B cell (primary cell): ENCODE measurements at regions not wholly inside any gene's neighbourhood (a gene's known extent, or its start where the extent isn't known, plus 50 kb on each side); places are given as distances from the start of the nearest gene placed in this dataset.

Experiments
- EZH2 ChIP-seq: IDR thresholded peaks from 2 replicates; pipeline ENCODE4 v1.6.1; 2012; ENCODE audit warnings: borderline replicate concordance, low read depth, mild to moderate bottlenecking, moderate library complexity, low read length; ENCODE audit not compliant: insufficient read depth, poor library complexity, severe bottlenecking
- TF ChIP-seq, protein P1 (sequence below): fragments of 200-600 bp; IDR thresholded peaks from one replicate; pipeline ENCODE4 v1.8.0; 2022; ENCODE audit warnings: antibody characterized with exemption, mild to moderate bottlenecking

DNA sequence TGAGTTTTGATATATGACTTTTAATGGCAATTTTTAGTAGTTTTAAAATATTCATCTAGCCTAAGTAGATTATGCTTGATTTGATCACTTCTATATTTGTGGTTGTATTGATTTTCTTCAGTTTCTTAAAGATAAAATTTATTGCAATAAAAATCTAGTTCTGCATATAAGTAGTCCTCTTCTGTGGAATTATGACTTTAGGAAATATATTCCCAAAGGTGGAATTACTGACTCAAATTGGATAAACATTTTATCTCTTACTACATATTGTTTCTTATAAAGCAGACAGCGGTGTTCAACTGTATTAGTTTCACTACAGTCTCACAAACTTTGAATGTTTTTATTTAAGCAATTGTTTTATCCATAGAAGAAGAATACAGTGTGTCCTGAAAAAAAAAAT, 883.0 kb upstream of the SEMA6A start:
- TF ChIP-seq, protein P1, sequence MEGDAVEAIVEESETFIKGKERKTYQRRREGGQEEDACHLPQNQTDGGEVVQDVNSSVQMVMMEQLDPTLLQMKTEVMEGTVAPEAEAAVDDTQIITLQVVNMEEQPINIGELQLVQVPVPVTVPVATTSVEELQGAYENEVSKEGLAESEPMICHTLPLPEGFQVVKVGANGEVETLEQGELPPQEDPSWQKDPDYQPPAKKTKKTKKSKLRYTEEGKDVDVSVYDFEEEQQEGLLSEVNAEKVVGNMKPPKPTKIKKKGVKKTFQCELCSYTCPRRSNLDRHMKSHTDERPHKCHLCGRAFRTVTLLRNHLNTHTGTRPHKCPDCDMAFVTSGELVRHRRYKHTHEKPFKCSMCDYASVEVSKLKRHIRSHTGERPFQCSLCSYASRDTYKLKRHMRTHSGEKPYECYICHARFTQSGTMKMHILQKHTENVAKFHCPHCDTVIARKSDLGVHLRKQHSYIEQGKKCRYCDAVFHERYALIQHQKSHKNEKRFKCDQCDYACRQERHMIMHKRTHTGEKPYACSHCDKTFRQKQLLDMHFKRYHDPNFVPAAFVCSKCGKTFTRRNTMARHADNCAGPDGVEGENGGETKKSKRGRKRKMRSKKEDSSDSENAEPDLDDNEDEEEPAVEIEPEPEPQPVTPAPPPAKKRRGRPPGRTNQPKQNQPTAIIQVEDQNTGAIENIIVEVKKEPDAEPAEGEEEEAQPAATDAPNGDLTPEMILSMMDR: no peak
- TF ChIP-seq EZH2: no peak
